ENCODE measurements at regions not wholly inside any gene's neighbourhood (a gene's known extent, or its start where the extent isn't known, plus 50 kb on each side); places are given as distances from the start of the nearest gene placed in this dataset.
"Not testable (repeated sequence)": the region's sequence is repeated elsewhere in the genome, so short reads cannot be mapped to it uniquely, and the experiment has no call there.

GRCh38 chr16:18119092-18119491 is 217.4 kb downstream of the NPIPA8 start:
- H3K9ac ChIP-seq; H3F3A ChIP-seq (ENCODE audit: insufficient read depth); H2AFZ ChIP-seq; H3K4me1 ChIP-seq (ENCODE audit: insufficient read depth); H3K9me2 ChIP-seq (ENCODE audit: insufficient read depth); H4K20me1 ChIP-seq (ENCODE audit: insufficient read depth); H3K4me2 ChIP-seq (ENCODE audit: unreplicated experiment); H3K27me3 ChIP-seq (replicated peaks; ENCODE audit: insufficient read depth); H3K36me3 ChIP-seq (ENCODE audit: low read depth); H3K79me2 ChIP-seq (ENCODE audit: insufficient read depth); in situ Hi-C loops (cut with MboI); H3K9me3 ChIP-seq (ENCODE audit: low read depth); H3K4me3 ChIP-seq; H3K27ac ChIP-seq; DNase-seq: not testable (repeated sequence)
- WGBS, 2 experiments (ENCODE audit: low coverage in 1 of 2, low lambda C conversion rate in 2 of 2, missing lambda C conversion rate in 2 of 2) = 0 to 5% methylated on average over 2 to 3 of the region's 4 CpGs

GRCh38 chr16:18118684-18119083 is 217.9 kb downstream of the NPIPA8 start:
- H4K20me1 ChIP-seq (ENCODE audit: insufficient read depth); in situ Hi-C loops (cut with MboI); DNase-seq; H3K27ac ChIP-seq; H3K9me3 ChIP-seq (ENCODE audit: low read depth); H3K9me2 ChIP-seq (ENCODE audit: insufficient read depth); H3K4me1 ChIP-seq (ENCODE audit: insufficient read depth); H3K9ac ChIP-seq; H3K4me3 ChIP-seq; H3F3A ChIP-seq (ENCODE audit: insufficient read depth); H3K4me2 ChIP-seq (ENCODE audit: unreplicated experiment); H3K79me2 ChIP-seq (ENCODE audit: insufficient read depth); H2AFZ ChIP-seq; H3K36me3 ChIP-seq (ENCODE audit: low read depth); H3K27me3 ChIP-seq (replicated peaks; ENCODE audit: insufficient read depth): not testable (repeated sequence)
- WGBS, 2 experiments (ENCODE audit: low coverage in 1 of 2, low lambda C conversion rate in 2 of 2, missing lambda C conversion rate in 2 of 2) = 9 to 12% methylated on average over 4 to 5 of the region's 5 CpGs

GRCh38 chr16:18118071-18118470 is 218.5 kb downstream of the NPIPA8 start:
- H2AFZ ChIP-seq; H3K4me1 ChIP-seq (ENCODE audit: insufficient read depth); H3K27me3 ChIP-seq (replicated peaks; ENCODE audit: insufficient read depth); H3K27ac ChIP-seq; H3K9me3 ChIP-seq (ENCODE audit: low read depth); H3K79me2 ChIP-seq (ENCODE audit: insufficient read depth); H3F3A ChIP-seq (ENCODE audit: insufficient read depth); in situ Hi-C loops (cut with MboI); H3K9me2 ChIP-seq (ENCODE audit: insufficient read depth); H3K4me3 ChIP-seq; H4K20me1 ChIP-seq (ENCODE audit: insufficient read depth); H3K9ac ChIP-seq; H3K36me3 ChIP-seq (ENCODE audit: low read depth); H3K4me2 ChIP-seq (ENCODE audit: unreplicated experiment): not testable (repeated sequence)
- DNase-seq = peak; percentile 1
- WGBS, 2 experiments (ENCODE audit: low coverage in 1 of 2, low lambda C conversion rate in 2 of 2, missing lambda C conversion rate in 2 of 2) = 5% methylated on average over 9 of the region's 9 CpGs

- H3K79me2 ChIP-seq (ENCODE audit: insufficient read depth); H3K9me2 ChIP-seq (ENCODE audit: insufficient read depth); in situ Hi-C loops (cut with MboI); H3F3A ChIP-seq (ENCODE audit: insufficient read depth); H3K27me3 ChIP-seq (replicated peaks; ENCODE audit: insufficient read depth); H3K4me1 ChIP-seq (ENCODE audit: insufficient read depth); H3K4me3 ChIP-seq; H3K36me3 ChIP-seq (ENCODE audit: low read depth); H3K9me3 ChIP-seq (ENCODE audit: low read depth); H3K4me2 ChIP-seq (ENCODE audit: unreplicated experiment); H3K9ac ChIP-seq; H4K20me1 ChIP-seq (ENCODE audit: insufficient read depth); H2AFZ ChIP-seq; DNase-seq; H3K27ac ChIP-seq: not testable (repeated sequence)
- WGBS, 2 experiments (ENCODE audit: low coverage in 1 of 2, low lambda C conversion rate in 2 of 2, missing lambda C conversion rate in 2 of 2) = 14 to 20% methylated on average over 1 to 2 of the region's 2 CpGs
These were observed 232.1 kb downstream of the NPIPA8 start for GRCh38 chr16:18104412-18104811.

GRCh38 chr16:18101077-18101476 is 235.5 kb downstream of the NPIPA8 start:
- H3K9ac ChIP-seq; H3K9me3 ChIP-seq (ENCODE audit: low read depth); H3K4me3 ChIP-seq; H4K20me1 ChIP-seq (ENCODE audit: insufficient read depth); H3F3A ChIP-seq (ENCODE audit: insufficient read depth); H2AFZ ChIP-seq; H3K27me3 ChIP-seq (replicated peaks; ENCODE audit: insufficient read depth); in situ Hi-C loops (cut with MboI); H3K79me2 ChIP-seq (ENCODE audit: insufficient read depth); DNase-seq; H3K4me1 ChIP-seq (ENCODE audit: insufficient read depth); H3K4me2 ChIP-seq (ENCODE audit: unreplicated experiment); H3K9me2 ChIP-seq (ENCODE audit: insufficient read depth); H3K27ac ChIP-seq; H3K36me3 ChIP-seq (ENCODE audit: low read depth): not testable (repeated sequence)
- WGBS, 2 experiments (ENCODE audit: low coverage in 1 of 2, low lambda C conversion rate in 2 of 2, missing lambda C conversion rate in 2 of 2) = no CpG with 5 or more reads among the region's 2 CpGs

GRCh38 chr16:18092605-18093004 is 243.9 kb downstream of the NPIPA8 start:
- H3K27me3 ChIP-seq (replicated peaks; ENCODE audit: insufficient read depth); H3F3A ChIP-seq (ENCODE audit: insufficient read depth); in situ Hi-C loops (cut with MboI); H3K9me2 ChIP-seq (ENCODE audit: insufficient read depth); H3K4me3 ChIP-seq; DNase-seq; H3K27ac ChIP-seq; H3K79me2 ChIP-seq (ENCODE audit: insufficient read depth); H4K20me1 ChIP-seq (ENCODE audit: insufficient read depth); H3K9me3 ChIP-seq (ENCODE audit: low read depth); H3K36me3 ChIP-seq (ENCODE audit: low read depth); H2AFZ ChIP-seq; H3K9ac ChIP-seq; H3K4me1 ChIP-seq (ENCODE audit: insufficient read depth); H3K4me2 ChIP-seq (ENCODE audit: unreplicated experiment): not testable (repeated sequence)
- WGBS, 2 experiments (ENCODE audit: low coverage in 1 of 2, low lambda C conversion rate in 2 of 2, missing lambda C conversion rate in 2 of 2) = 0 to 3% methylated on average over 1 of the region's 1 CpG

GRCh38 chr16:18080658-18081363 is 255.7 kb downstream of the NPIPA8 start:
- H3K9me2 ChIP-seq (ENCODE audit: insufficient read depth); H3K9ac ChIP-seq; H3K4me1 ChIP-seq (ENCODE audit: insufficient read depth); H3K79me2 ChIP-seq (ENCODE audit: insufficient read depth); in situ Hi-C loops (cut with MboI); H3K27ac ChIP-seq; H3K27me3 ChIP-seq (replicated peaks; ENCODE audit: insufficient read depth); H2AFZ ChIP-seq; H3F3A ChIP-seq (ENCODE audit: insufficient read depth); H3K4me2 ChIP-seq (ENCODE audit: unreplicated experiment); H4K20me1 ChIP-seq (ENCODE audit: insufficient read depth); H3K36me3 ChIP-seq (ENCODE audit: low read depth); H3K4me3 ChIP-seq; H3K9me3 ChIP-seq (ENCODE audit: low read depth); DNase-seq: not testable (repeated sequence)
- WGBS, 2 experiments (ENCODE audit: low coverage in 1 of 2, low lambda C conversion rate in 2 of 2, missing lambda C conversion rate in 2 of 2) = 52 to 72% methylated on average over 2 of the region's 2 CpGs

GRCh38 chr16:18077910-18078309 is 258.6 kb downstream of the NPIPA8 start:
- H3K27ac ChIP-seq; H3K9me2 ChIP-seq (ENCODE audit: insufficient read depth); H3K27me3 ChIP-seq (replicated peaks; ENCODE audit: insufficient read depth); H4K20me1 ChIP-seq (ENCODE audit: insufficient read depth); H2AFZ ChIP-seq; DNase-seq; H3K9me3 ChIP-seq (ENCODE audit: low read depth); in situ Hi-C loops (cut with MboI); H3F3A ChIP-seq (ENCODE audit: insufficient read depth); H3K4me1 ChIP-seq (ENCODE audit: insufficient read depth); H3K4me3 ChIP-seq; H3K79me2 ChIP-seq (ENCODE audit: insufficient read depth); H3K4me2 ChIP-seq (ENCODE audit: unreplicated experiment); H3K36me3 ChIP-seq (ENCODE audit: low read depth); H3K9ac ChIP-seq: not testable (repeated sequence)
